Neural crest cell (in vitro differentiated cells): ENCODE measurements at regions not wholly inside any gene's neighbourhood (a gene's known extent, or its start where the extent isn't known, plus 50 kb on each side); places are given as distances from the start of the nearest gene placed in this dataset.

Source experiments
- DNase-seq: peaks from one replicate; pipeline ENCODE4 v3.0.0; 2021; ENCODE audit warnings: low read depth, mixed read lengths, low spot score
- H3K27ac Mint-ChIP-seq: one replicate; pipeline ENCODE4 v1.8.0; 2021; ENCODE audit warnings: mild to moderate bottlenecking, mixed read lengths; ENCODE audit not compliant: unreplicated experiment
- H3K27me3 Mint-ChIP-seq: 2 replicates; pipeline ENCODE4 v1.8.0; 2021; ENCODE audit warnings: low read depth, mild to moderate bottlenecking, mixed read lengths
- H3K36me3 Mint-ChIP-seq: 2 replicates; pipeline ENCODE4 v1.8.0; 2021; ENCODE audit warnings: low read depth, mild to moderate bottlenecking, mixed read lengths
- H3K4me1 Mint-ChIP-seq: 2 replicates; pipeline ENCODE4 v1.8.0; 2021; ENCODE audit warnings: mixed read lengths
- H3K4me3 Mint-ChIP-seq: one replicate; pipeline ENCODE4 v1.8.0; 2021; ENCODE audit warnings: mild to moderate bottlenecking, mixed read lengths
- H3K9me3 Mint-ChIP-seq: 2 replicates; pipeline ENCODE4 v1.8.0; 2021; ENCODE audit warnings: mixed read lengths
- CTCF ChIP-seq: fragments of 200-600 bp; sonication (generic); conservative IDR thresholded peaks from 2 replicates; pipeline ENCODE4 v1.5.0; 2021; ENCODE audit warnings: antibody characterized with exemption, mild to moderate bottlenecking

DNA sequence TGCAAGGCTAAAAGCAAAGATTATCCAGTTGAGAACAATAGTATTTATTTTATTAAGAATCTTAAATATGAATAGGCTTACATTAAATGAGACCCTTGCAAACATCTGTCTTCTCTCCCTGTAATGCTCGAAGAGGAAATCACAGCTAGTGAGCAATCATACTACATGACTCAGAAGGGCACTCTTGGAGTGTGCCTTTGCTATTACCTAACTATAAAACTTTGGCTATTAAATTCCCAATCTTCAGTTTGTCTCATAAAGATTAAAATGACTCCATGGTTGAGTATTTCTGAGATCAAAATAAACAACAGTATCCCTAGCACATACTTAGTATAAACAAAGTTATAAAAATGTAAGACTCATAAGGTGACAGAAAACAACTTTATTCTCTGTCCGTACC lies 296.9 kb downstream of the KCNJ3 start:
- no peak for TF ChIP-seq CTCF
- Mint-ChIP-seq H3K4me3 (no peak overlapping the region), H3K27ac (no peak overlapping the region), H3K9me3 (no peaks in the 10 kb centered on the region), H3K4me1 (peaks cover 3% of the 10 kb centered on the region), H3K36me3 (no peaks in the 10 kb centered on the region), H3K27me3 (no peaks in the 10 kb centered on the region)
- no peak for DNase-seq

- Mint-ChIP-seq H3K4me1 (peaks cover 3% of the 10 kb centered on the region), H3K27ac (no peak overlapping the region), H3K9me3 (peaks cover 3% of the 10 kb centered on the region), H3K4me3 (no peak overlapping the region), H3K36me3 (no peaks in the 10 kb centered on the region), H3K27me3 (no peaks in the 10 kb centered on the region)
- no peak for DNase-seq
- no peak for TF ChIP-seq CTCF
These were observed 294.3 kb downstream of the KCNJ3 start for GRCh38 chr2:154992826-154993225.

- Mint-ChIP-seq H3K27ac (no peak overlapping the region), H3K4me3 (no peak overlapping the region), H3K4me1 (no peaks in the 10 kb centered on the region), H3K36me3 (no peaks in the 10 kb centered on the region), H3K9me3 (peaks cover 2% of the 10 kb centered on the region), H3K27me3 (no peaks in the 10 kb centered on the region)
- DNase-seq: no peak
- TF ChIP-seq CTCF: no peak
These were observed 280.2 kb downstream of the KCNJ3 start for GRCh38 chr2:154978710-154979109.

- peaks cover 2% of the 10 kb centered on the region for H3K9me3 Mint-ChIP-seq
- no peaks in the 10 kb centered on the region for H3K4me1 Mint-ChIP-seq
- no peak for DNase-seq
- no peak for TF ChIP-seq CTCF
- no peak overlapping the region for H3K27ac Mint-ChIP-seq
- H3K27me3 Mint-ChIP-seq: no peaks in the 10 kb centered on the region
- H3K4me3 Mint-ChIP-seq: no peak overlapping the region
- no peaks in the 10 kb centered on the region for H3K36me3 Mint-ChIP-seq
These were observed 279.7 kb downstream of the KCNJ3 start for GRCh38 chr2:154978244-154978643.

GRCh38 chr2:154974041-154974440 lies 275.5 kb downstream of the KCNJ3 start:
- no peak overlapping the region for H3K27ac Mint-ChIP-seq
- H3K27me3 Mint-ChIP-seq: no peaks in the 10 kb centered on the region
- H3K9me3 Mint-ChIP-seq: no peaks in the 10 kb centered on the region
- H3K36me3 Mint-ChIP-seq: no peaks in the 10 kb centered on the region
- peaks cover 5% of the 10 kb centered on the region for H3K4me1 Mint-ChIP-seq
- no peak for DNase-seq
- H3K4me3 Mint-ChIP-seq: no peak overlapping the region
- no peak for TF ChIP-seq CTCF

- Mint-ChIP-seq H3K27me3 (no peaks in the 10 kb centered on the region), H3K9me3 (no peaks in the 10 kb centered on the region), H3K4me1 (no peaks in the 10 kb centered on the region), H3K36me3 (no peaks in the 10 kb centered on the region), H3K27ac (no peak overlapping the region), H3K4me3 (no peak overlapping the region)
- DNase-seq: no peak
- TF ChIP-seq CTCF: no peak
These were observed 265.0 kb downstream of the KCNJ3 start for GRCh38 chr2:154963511-154963910.
